Panc1 (cell line): ENCODE measurements at regions not wholly inside any gene's neighbourhood (a gene's known extent, or its start where the extent isn't known, plus 50 kb on each side); places are given as distances from the start of the nearest gene placed in this dataset.

ENCODE experiments used
- ATAC-seq: fragments of 200-7000 bp; cut with Tn5 transposase; 2 replicates; pipeline ENCODE4 v1.9.1; 2020; ENCODE audit warnings: mild to moderate bottlenecking, moderate library complexity
- BruUV-seq: library from RNA; stranded (reverse); fragments of 400-500 nt; replicated peaks from 2 replicates; lab custom pipeline; 2021; lab: Mats Ljungman, UMichigan
- CTCF ChIA-PET: fragments of 300-600 bp; sonication (Branson Sonifier 250); formaldehyde crosslinking; loops from one replicate; lab custom pipeline; 2022; ENCODE audit warnings: antibody characterized with exemption; lab: Charles Lee
- POLR2A ChIA-PET: fragments of 300-600 bp; sonication (Branson Sonifier 250); formaldehyde crosslinking; loops from one replicate; lab custom pipeline; 2022; ENCODE audit warnings: antibody characterized with exemption; lab: Charles Lee
- DNase-seq: peaks from one replicate; pipeline ENCODE4 v3.0.0-alpha.2; 2010; ENCODE audit warnings: low read depth, low spot score
- H3K27ac ChIP-seq: 2 replicates; pipeline ENCODE4 v1.5.1; 2011; ENCODE audit warnings: mild to moderate bottlenecking, low read length, inconsistent platforms
- H3K27me3 ChIP-seq: fragments of 200-500 bp; sonication (Bioruptor generic); 2 replicates; pipeline ENCODE4 v1.6.0; 2014; ENCODE audit warnings: low read length, inconsistent platforms; ENCODE audit not compliant: control insufficient read depth, insufficient read depth
- H3K36me3 ChIP-seq: fragments of 200-500 bp; sonication (Bioruptor generic); 2 replicates; pipeline ENCODE4 v1.5.1; 2014; ENCODE audit warnings: inconsistent platforms, mild to moderate bottlenecking, low read length, moderate library complexity; ENCODE audit not compliant: control insufficient read depth, insufficient read depth
- H3K4me1 ChIP-seq: 2 replicates; pipeline ENCODE4 v1.5.1; 2011; ENCODE audit warnings: inconsistent platforms, mild to moderate bottlenecking, low read length, moderate library complexity; ENCODE audit not compliant: control insufficient read depth, insufficient read depth
- H3K4me3 ChIP-seq, 2 experiments: 2 replicates each; pipeline ENCODE4 v1.5.1; 2011 to 2012; ENCODE audit warnings: low read depth in 2 of 2, low read length in 2 of 2, mild to moderate bottlenecking in 2 of 2, inconsistent platforms in 1 of 2, moderate library complexity in 1 of 2
- H3K9me3 ChIP-seq: fragments of 200-500 bp; sonication (Bioruptor generic); 2 replicates; pipeline ENCODE4 v1.5.1; 2014; ENCODE audit warnings: low read depth, mild to moderate bottlenecking, inconsistent platforms, low read length, moderate library complexity; ENCODE audit not compliant: control insufficient read depth, insufficient read depth
- POLR2AphosphoS5 ChIP-seq: IDR thresholded peaks from 2 replicates; pipeline ENCODE4 v1.6.1; 2012; ENCODE audit warnings: mild to moderate bottlenecking, low read depth, low read length, moderate library complexity
- SIN3A ChIP-seq: IDR thresholded peaks from 2 replicates; pipeline ENCODE4 v1.6.1; 2012; ENCODE audit warnings: low read depth, mild to moderate bottlenecking, low read length, moderate library complexity, borderline replicate concordance; ENCODE audit not compliant: insufficient read depth
- TCF7L2 ChIP-seq: IDR thresholded peaks from 2 replicates; pipeline ENCODE4 v1.6.1; 2011; ENCODE audit warnings: mild to moderate bottlenecking, low read depth, low read length, inconsistent platforms
- in situ Hi-C: cut with HindIII; loops from 2 replicates; pipeline ENCODE4 v1.10.0; 2016; ENCODE audit warnings: low sequenced_read_pairs, low pct_unique_long_range_greater_than_20kb
- intact Hi-C: fragments of 100-400 bp; cut with micrococcal nuclease; formaldehyde crosslinking; loops from one replicate; pipeline ENCODE4 v1.10.0; 2022; ENCODE audit not compliant: unreplicated experiment
- TF ChIP-seq, protein P1 (sequence below), 2 experiments: IDR thresholded peaks; 2 replicates each; pipeline ENCODE4 v1.6.1; 2011 to 2012; ENCODE audit warnings: low read depth in 2 of 2, control low read depth in 1 of 2, low read length in 1 of 2, mild to moderate bottlenecking in 1 of 2, moderate library complexity in 1 of 2; ENCODE audit not compliant: insufficient read depth in 1 of 2
- TF ChIP-seq, protein P2 (sequence below): fragments of 450-650 bp; IDR thresholded peaks from 2 replicates; pipeline ENCODE4 v1.5.1; 2017; ENCODE audit warnings: mild to moderate bottlenecking

GRCh38 chr21:43331962-43332828 lies 94.7 kb downstream of the SIK1 start:
- Histone ChIP-seq H3K27ac (peak overlapping the region; percentile 72), H3K9me3 (no peaks in the 10 kb centered on the region), H3K36me3 (no peaks in the 10 kb centered on the region), H3K27me3 (no peaks in the 10 kb centered on the region), H3K4me3 (no peak overlapping the region), H3K4me1 (peaks cover 18% of the 10 kb centered on the region)
- TF ChIP-seq POLR2AphosphoS5 = no peak
- TF ChIP-seq, protein P1, sequence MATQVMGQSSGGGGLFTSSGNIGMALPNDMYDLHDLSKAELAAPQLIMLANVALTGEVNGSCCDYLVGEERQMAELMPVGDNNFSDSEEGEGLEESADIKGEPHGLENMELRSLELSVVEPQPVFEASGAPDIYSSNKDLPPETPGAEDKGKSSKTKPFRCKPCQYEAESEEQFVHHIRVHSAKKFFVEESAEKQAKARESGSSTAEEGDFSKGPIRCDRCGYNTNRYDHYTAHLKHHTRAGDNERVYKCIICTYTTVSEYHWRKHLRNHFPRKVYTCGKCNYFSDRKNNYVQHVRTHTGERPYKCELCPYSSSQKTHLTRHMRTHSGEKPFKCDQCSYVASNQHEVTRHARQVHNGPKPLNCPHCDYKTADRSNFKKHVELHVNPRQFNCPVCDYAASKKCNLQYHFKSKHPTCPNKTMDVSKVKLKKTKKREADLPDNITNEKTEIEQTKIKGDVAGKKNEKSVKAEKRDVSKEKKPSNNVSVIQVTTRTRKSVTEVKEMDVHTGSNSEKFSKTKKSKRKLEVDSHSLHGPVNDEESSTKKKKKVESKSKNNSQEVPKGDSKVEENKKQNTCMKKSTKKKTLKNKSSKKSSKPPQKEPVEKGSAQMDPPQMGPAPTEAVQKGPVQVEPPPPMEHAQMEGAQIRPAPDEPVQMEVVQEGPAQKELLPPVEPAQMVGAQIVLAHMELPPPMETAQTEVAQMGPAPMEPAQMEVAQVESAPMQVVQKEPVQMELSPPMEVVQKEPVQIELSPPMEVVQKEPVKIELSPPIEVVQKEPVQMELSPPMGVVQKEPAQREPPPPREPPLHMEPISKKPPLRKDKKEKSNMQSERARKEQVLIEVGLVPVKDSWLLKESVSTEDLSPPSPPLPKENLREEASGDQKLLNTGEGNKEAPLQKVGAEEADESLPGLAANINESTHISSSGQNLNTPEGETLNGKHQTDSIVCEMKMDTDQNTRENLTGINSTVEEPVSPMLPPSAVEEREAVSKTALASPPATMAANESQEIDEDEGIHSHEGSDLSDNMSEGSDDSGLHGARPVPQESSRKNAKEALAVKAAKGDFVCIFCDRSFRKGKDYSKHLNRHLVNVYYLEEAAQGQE (IDR thresholded peaks at IDR 0.05; ENCODE audit: insufficient read depth in 1 of 2, low read depth in 2 of 2, low read length in 1 of 2) = no peak
- TF ChIP-seq, protein P2, sequence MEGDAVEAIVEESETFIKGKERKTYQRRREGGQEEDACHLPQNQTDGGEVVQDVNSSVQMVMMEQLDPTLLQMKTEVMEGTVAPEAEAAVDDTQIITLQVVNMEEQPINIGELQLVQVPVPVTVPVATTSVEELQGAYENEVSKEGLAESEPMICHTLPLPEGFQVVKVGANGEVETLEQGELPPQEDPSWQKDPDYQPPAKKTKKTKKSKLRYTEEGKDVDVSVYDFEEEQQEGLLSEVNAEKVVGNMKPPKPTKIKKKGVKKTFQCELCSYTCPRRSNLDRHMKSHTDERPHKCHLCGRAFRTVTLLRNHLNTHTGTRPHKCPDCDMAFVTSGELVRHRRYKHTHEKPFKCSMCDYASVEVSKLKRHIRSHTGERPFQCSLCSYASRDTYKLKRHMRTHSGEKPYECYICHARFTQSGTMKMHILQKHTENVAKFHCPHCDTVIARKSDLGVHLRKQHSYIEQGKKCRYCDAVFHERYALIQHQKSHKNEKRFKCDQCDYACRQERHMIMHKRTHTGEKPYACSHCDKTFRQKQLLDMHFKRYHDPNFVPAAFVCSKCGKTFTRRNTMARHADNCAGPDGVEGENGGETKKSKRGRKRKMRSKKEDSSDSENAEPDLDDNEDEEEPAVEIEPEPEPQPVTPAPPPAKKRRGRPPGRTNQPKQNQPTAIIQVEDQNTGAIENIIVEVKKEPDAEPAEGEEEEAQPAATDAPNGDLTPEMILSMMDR = no peak
- TF ChIP-seq SIN3A = no peak
- no peak for TF ChIP-seq TCF7L2
- ATAC-seq (no peak; the same call in 1 of the 2 replicates), DNase-seq (no peak)
- in situ Hi-C loops = no loop called here
- POLR2A ChIA-PET = interaction anchor here (0.6 kb wide), 1 partner anchor 359 kb away, joined by 3 read pairs; no protein-coding TSS in a partner anchor
- CTCF ChIA-PET = no interaction called here
- intact Hi-C loops = no loop called here
- BruUV-seq = no TSS peak

DNA sequence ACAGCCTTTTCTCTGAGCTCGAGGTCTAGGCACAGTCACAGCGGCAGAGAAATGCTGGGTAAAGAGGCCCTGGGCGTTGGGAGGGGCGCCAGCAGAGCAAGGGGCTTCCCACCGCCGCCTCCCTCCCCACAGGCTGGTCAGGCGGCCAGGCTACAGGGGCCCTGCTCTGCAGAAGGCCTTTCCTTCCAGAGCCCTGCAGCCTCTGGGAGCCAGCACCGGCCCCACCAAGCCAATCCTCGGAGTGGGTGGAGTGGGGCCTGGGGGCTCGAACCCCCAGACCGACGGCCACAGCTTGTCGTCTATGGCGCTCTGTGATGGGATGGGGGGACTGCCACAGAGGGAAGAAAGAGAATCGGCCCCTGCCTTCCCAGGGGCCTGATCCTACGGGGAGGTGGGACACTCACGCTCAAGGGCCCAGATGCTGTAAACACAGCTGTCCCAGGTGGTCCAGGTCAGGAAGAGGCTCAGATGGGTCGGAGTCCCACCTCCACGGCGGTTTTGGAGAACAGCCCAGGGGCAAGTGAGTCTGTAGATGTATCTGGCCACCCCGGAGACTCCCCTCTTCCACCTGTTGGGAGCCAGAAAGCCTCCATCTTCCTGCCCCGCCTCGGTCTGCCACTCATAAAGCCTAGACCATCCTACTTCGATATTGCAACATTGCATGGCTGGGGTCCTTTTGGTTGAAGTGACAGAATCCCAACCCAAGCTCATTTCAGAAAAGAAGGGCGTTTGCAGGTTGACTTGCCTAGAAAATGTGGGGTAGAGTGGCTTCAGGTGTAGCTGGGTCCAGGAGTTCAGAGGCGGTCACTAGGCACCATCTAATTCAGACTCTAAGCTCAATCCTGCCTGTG lies 95.6 kb downstream of the SIK1 start:
- no TSS peak for BruUV-seq
- no peaks in the 10 kb centered on the region for H3K36me3 ChIP-seq
- in situ Hi-C loops (no loop called here), intact Hi-C loops (no loop called here)
- peak overlapping the region; percentile 51; the same call in 1 of the 2 replicates for H3K27ac ChIP-seq
- POLR2A ChIA-PET = interaction anchor here (0.6 kb wide), 1 partner anchor 360 kb away, joined by 3 read pairs; no protein-coding TSS in a partner anchor
- H3K27me3 ChIP-seq = no peaks in the 10 kb centered on the region
- peaks cover 18% of the 10 kb centered on the region for H3K4me1 ChIP-seq
- H3K9me3 ChIP-seq = no peaks in the 10 kb centered on the region
- CTCF ChIA-PET = no interaction called here
- ATAC-seq = no peak
- H3K4me3 ChIP-seq = no peak overlapping the region
- no peak for TF ChIP-seq POLR2AphosphoS5
- no peak for DNase-seq
